ENCODE measurements at regions not wholly inside any gene's neighbourhood (a gene's known extent, or its start where the extent isn't known, plus 50 kb on each side); places are given as distances from the start of the nearest gene placed in this dataset.
A peak's percentile ranks its signal among the peaks of the same experiment; 100 is the strongest.

GRCh38 chr18:75483662-75484061, 56.2 kb upstream of the SMIM21 start:
- peak; percentile 29 for DNase-seq (ENCODE audit: low spot score)
- Histone ChIP-seq H3K36me3 (ENCODE audit: insufficient read depth) (peaks cover 8% of the 10 kb centered on the region), H3K27me3 (ENCODE audit: insufficient read depth) (no peaks in the 10 kb centered on the region), H3K9me2 (ENCODE audit: insufficient read depth) (peaks cover 6% of the 10 kb centered on the region; the same call in 1 of the 2 replicates), H3K4me3 (no peak overlapping the region), H3K79me2 (replicated peaks; ENCODE audit: insufficient read depth) (no peaks in the 10 kb centered on the region), H3K4me2 (no peak overlapping the region), H3K27ac (ENCODE audit: low read depth) (no peak overlapping the region), H4K20me1 (replicated peaks; ENCODE audit: insufficient read depth) (no peaks in the 10 kb centered on the region), H3F3A (replicated peaks; ENCODE audit: low read depth) (no peaks in the 10 kb centered on the region), H2AFZ (no peak overlapping the region), H3K4me1 (ENCODE audit: insufficient read depth) (no peaks in the 10 kb centered on the region)
- ATAC-seq, result no peak
- Mint-ChIP-seq H3K4me1 (peaks cover 2% of the 10 kb centered on the region; the same call in 1 of the 3 replicates), H3K9me3 (peaks cover 46% of the 10 kb centered on the region), H3K27ac (no peak overlapping the region), H3K36me3 (ENCODE audit: low read depth) (peaks cover 26% of the 10 kb centered on the region), H3K27me3 (ENCODE audit: insufficient read depth, low read depth, poor library complexity) (no peaks in the 10 kb centered on the region), H3K4me3 (no peak overlapping the region)
- no peak for TF ChIP-seq EZH2phosphoT487 (IDR thresholded peaks at IDR 0.05; ENCODE audit: unreplicated experiment)
- TF ChIP-seq EZH2 (IDR thresholded peaks at IDR 0.05; ENCODE audit: low read depth, unreplicated experiment), result no peak
- no peak for TF ChIP-seq STAT1 (IDR thresholded peaks at IDR 0.05; ENCODE audit: unreplicated experiment)
- no peak for TF ChIP-seq ZNF331 (CRISPR knock-in tag; IDR thresholded peaks at IDR 0.05; ENCODE audit: low read depth)
- TF ChIP-seq, protein P1, sequence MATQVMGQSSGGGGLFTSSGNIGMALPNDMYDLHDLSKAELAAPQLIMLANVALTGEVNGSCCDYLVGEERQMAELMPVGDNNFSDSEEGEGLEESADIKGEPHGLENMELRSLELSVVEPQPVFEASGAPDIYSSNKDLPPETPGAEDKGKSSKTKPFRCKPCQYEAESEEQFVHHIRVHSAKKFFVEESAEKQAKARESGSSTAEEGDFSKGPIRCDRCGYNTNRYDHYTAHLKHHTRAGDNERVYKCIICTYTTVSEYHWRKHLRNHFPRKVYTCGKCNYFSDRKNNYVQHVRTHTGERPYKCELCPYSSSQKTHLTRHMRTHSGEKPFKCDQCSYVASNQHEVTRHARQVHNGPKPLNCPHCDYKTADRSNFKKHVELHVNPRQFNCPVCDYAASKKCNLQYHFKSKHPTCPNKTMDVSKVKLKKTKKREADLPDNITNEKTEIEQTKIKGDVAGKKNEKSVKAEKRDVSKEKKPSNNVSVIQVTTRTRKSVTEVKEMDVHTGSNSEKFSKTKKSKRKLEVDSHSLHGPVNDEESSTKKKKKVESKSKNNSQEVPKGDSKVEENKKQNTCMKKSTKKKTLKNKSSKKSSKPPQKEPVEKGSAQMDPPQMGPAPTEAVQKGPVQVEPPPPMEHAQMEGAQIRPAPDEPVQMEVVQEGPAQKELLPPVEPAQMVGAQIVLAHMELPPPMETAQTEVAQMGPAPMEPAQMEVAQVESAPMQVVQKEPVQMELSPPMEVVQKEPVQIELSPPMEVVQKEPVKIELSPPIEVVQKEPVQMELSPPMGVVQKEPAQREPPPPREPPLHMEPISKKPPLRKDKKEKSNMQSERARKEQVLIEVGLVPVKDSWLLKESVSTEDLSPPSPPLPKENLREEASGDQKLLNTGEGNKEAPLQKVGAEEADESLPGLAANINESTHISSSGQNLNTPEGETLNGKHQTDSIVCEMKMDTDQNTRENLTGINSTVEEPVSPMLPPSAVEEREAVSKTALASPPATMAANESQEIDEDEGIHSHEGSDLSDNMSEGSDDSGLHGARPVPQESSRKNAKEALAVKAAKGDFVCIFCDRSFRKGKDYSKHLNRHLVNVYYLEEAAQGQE (IDR thresholded peaks at IDR 0.05; ENCODE audit: unreplicated experiment), result no peak
- no peak for TF ChIP-seq NANOG (IDR thresholded peaks at IDR 0.05; ENCODE audit: borderline replicate concordance)
- no peak for TF ChIP-seq CTCF (conservative IDR thresholded peaks at IDR 0.05; ENCODE audit: low read depth in 2 of 2)
- no peak for TF ChIP-seq CREB1 (CRISPR knock-in tag; IDR thresholded peaks at IDR 0.05; ENCODE audit: low read depth)
- TF ChIP-seq, protein P2, sequence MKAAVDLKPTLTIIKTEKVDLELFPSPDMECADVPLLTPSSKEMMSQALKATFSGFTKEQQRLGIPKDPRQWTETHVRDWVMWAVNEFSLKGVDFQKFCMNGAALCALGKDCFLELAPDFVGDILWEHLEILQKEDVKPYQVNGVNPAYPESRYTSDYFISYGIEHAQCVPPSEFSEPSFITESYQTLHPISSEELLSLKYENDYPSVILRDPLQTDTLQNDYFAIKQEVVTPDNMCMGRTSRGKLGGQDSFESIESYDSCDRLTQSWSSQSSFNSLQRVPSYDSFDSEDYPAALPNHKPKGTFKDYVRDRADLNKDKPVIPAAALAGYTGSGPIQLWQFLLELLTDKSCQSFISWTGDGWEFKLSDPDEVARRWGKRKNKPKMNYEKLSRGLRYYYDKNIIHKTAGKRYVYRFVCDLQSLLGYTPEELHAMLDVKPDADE (IDR thresholded peaks at IDR 0.05), result no peak
- TF ChIP-seq ZNF114 (CRISPR knock-in tag; IDR thresholded peaks at IDR 0.05), result no peak
- TF ChIP-seq POLR2AphosphoS5 (IDR thresholded peaks at IDR 0.05; ENCODE audit: low read depth), result no peak
- no peak for TF ChIP-seq JUNB (IDR thresholded peaks at IDR 0.05; ENCODE audit: unreplicated experiment)
- TF ChIP-seq, protein P3, sequence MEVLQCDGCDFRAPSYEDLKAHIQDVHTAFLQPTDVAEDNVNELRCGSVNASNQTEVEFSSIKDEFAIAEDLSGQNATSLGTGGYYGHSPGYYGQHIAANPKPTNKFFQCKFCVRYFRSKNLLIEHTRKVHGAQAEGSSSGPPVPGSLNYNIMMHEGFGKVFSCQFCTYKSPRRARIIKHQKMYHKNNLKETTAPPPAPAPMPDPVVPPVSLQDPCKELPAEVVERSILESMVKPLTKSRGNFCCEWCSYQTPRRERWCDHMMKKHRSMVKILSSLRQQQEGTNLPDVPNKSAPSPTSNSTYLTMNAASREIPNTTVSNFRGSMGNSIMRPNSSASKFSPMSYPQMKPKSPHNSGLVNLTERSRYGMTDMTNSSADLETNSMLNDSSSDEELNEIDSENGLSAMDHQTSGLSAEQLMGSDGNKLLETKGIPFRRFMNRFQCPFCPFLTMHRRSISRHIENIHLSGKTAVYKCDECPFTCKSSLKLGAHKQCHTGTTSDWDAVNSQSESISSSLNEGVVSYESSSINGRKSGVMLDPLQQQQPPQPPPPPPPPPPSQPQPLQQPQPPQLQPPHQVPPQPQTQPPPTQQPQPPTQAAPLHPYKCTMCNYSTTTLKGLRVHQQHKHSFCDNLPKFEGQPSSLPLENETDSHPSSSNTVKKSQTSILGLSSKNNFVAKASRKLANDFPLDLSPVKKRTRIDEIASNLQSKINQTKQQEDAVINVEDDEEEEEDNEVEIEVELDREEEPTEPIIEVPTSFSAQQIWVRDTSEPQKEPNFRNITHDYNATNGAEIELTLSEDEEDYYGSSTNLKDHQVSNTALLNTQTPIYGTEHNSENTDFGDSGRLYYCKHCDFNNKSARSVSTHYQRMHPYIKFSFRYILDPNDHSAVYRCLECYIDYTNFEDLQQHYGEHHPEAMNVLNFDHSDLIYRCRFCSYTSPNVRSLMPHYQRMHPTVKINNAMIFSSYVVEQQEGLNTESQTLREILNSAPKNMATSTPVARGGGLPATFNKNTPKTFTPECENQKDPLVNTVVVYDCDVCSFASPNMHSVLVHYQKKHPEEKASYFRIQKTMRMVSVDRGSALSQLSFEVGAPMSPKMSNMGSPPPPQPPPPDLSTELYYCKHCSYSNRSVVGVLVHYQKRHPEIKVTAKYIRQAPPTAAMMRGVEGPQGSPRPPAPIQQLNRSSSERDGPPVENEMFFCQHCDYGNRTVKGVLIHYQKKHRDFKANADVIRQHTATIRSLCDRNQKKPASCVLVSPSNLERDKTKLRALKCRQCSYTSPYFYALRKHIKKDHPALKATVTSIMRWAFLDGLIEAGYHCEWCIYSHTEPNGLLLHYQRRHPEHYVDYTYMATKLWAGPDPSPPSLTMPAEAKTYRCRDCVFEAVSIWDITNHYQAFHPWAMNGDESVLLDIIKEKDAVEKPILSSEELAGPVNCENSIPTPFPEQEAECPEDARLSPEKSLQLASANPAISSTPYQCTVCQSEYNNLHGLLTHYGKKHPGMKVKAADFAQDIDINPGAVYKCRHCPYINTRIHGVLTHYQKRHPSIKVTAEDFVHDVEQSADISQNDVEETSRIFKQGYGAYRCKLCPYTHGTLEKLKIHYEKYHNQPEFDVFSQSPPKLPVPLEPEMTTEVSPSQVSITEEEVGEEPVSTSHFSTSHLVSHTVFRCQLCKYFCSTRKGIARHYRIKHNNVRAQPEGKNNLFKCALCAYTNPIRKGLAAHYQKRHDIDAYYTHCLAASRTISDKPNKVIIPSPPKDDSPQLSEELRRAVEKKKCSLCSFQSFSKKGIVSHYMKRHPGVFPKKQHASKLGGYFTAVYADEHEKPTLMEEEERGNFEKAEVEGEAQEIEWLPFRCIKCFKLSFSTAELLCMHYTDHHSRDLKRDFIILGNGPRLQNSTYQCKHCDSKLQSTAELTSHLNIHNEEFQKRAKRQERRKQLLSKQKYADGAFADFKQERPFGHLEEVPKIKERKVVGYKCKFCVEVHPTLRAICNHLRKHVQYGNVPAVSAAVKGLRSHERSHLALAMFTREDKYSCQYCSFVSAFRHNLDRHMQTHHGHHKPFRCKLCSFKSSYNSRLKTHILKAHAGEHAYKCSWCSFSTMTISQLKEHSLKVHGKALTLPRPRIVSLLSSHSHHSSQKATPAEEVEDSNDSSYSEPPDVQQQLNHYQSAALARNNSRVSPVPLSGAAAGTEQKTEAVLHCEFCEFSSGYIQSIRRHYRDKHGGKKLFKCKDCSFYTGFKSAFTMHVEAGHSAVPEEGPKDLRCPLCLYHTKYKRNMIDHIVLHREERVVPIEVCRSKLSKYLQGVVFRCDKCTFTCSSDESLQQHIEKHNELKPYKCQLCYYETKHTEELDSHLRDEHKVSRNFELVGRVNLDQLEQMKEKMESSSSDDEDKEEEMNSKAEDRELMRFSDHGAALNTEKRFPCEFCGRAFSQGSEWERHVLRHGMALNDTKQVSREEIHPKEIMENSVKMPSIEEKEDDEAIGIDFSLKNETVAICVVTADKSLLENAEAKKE (CRISPR knock-in tag; IDR thresholded peaks at IDR 0.05), result no peak

Data from GM23338 (cell line).